GM23338 (cell line): ENCODE measurements at regions not wholly inside any gene's neighbourhood (a gene's known extent, or its start where the extent isn't known, plus 50 kb on each side); places are given as distances from the start of the nearest gene placed in this dataset.

Experiments used
- ATAC-seq: fragments of 200-7000 bp; cut with Tn5 transposase; 3 replicates; pipeline ENCODE4 v1.9.1; 2020
- DNase-seq: peaks from one replicate; pipeline ENCODE4 v3.0.0-alpha.2; 2015; ENCODE audit warnings: low spot score
- H2AFZ ChIP-seq: fragments of 200-600 bp; sonication (generic); 2 replicates; pipeline ENCODE4 v1.8.0; 2016; ENCODE audit warnings: antibody characterized with exemption, mild to moderate bottlenecking, moderate library complexity
- H3F3A ChIP-seq: fragments of 200-600 bp; sonication (generic); replicated peaks from 2 replicates; pipeline ENCODE4 v1.8.0; 2017; ENCODE audit warnings: antibody characterized with exemption, mixed run types, low read depth
- H3K27ac ChIP-seq: fragments of 200-600 bp; sonication (generic); 2 replicates; pipeline ENCODE4 v1.6.1; 2016; ENCODE audit warnings: low read depth
- H3K27me3 ChIP-seq: fragments of 200-600 bp; sonication (generic); 2 replicates; pipeline ENCODE4 v1.8.0; 2016; ENCODE audit warnings: mild to moderate bottlenecking, mixed run types, moderate library complexity; ENCODE audit not compliant: insufficient read depth
- H3K36me3 ChIP-seq: fragments of 200-600 bp; sonication (generic); 2 replicates; pipeline ENCODE4 v1.8.0; 2016; ENCODE audit warnings: mild to moderate bottlenecking; ENCODE audit not compliant: insufficient read depth
- H3K4me1 ChIP-seq: fragments of 200-600 bp; sonication (generic); 2 replicates; pipeline ENCODE4 v1.8.0; 2016; ENCODE audit warnings: mild to moderate bottlenecking, moderate library complexity; ENCODE audit not compliant: insufficient read depth
- H3K4me2 ChIP-seq: fragments of 200-600 bp; sonication (generic); 2 replicates; pipeline ENCODE4 v1.7.1; 2017; ENCODE audit warnings: mixed run types
- H3K4me3 ChIP-seq: fragments of 200-600 bp; sonication (generic); 2 replicates; pipeline ENCODE4 v1.6.1; 2016; ENCODE audit warnings: mixed run types
- H3K79me2 ChIP-seq: fragments of 200-600 bp; sonication (generic); replicated peaks from 2 replicates; pipeline ENCODE4 v1.8.0; 2017; ENCODE audit warnings: mild to moderate bottlenecking; ENCODE audit not compliant: insufficient read depth
- H3K9me2 ChIP-seq: fragments of 200-600 bp; sonication (generic); 2 replicates; pipeline ENCODE4 v1.8.0; 2017; ENCODE audit not compliant: insufficient read depth
- H4K20me1 ChIP-seq: fragments of 200-600 bp; sonication (generic); replicated peaks from 2 replicates; pipeline ENCODE4 v1.8.0; 2017; ENCODE audit warnings: mild to moderate bottlenecking; ENCODE audit not compliant: insufficient read depth
- H3K27ac Mint-ChIP-seq: 2 replicates; pipeline ENCODE4 v1.8.0; 2020; ENCODE audit warnings: inconsistent platforms, mild to moderate bottlenecking, moderate library complexity, mixed read lengths
- H3K27me3 Mint-ChIP-seq: 3 replicates; pipeline ENCODE4 v1.8.0; 2022; ENCODE audit warnings: low read depth, mild to moderate bottlenecking, moderate library complexity, mixed read lengths, inconsistent platforms; ENCODE audit not compliant: insufficient read depth, poor library complexity
- H3K36me3 Mint-ChIP-seq: 3 replicates; pipeline ENCODE4 v1.8.0; 2021; ENCODE audit warnings: low read depth, mild to moderate bottlenecking, inconsistent platforms, moderate library complexity, mixed read lengths
- H3K4me1 Mint-ChIP-seq: 3 replicates; pipeline ENCODE4 v1.8.0; 2020; ENCODE audit warnings: mild to moderate bottlenecking, inconsistent platforms, mixed read lengths
- H3K4me3 Mint-ChIP-seq: 3 replicates; pipeline ENCODE4 v1.8.0; 2021; ENCODE audit warnings: moderate library complexity, mild to moderate bottlenecking, inconsistent platforms, mixed read lengths
- H3K9me3 Mint-ChIP-seq: 3 replicates; pipeline ENCODE4 v1.8.0; 2020; ENCODE audit warnings: moderate library complexity, mild to moderate bottlenecking, inconsistent platforms, mixed read lengths
- CREB1 ChIP-seq: fragments of 250-450 bp; sonication (Bioruptor Pico); IDR thresholded peaks from 2 replicates; pipeline ENCODE4 v1.5.0; 2020; ENCODE audit warnings: low read depth, mild to moderate bottlenecking, moderate library complexity
- CTCF ChIP-seq, 2 experiments: fragments of 200-600 bp in 1 of 2; sonication (generic) in 1 of 2; conservative IDR thresholded peaks; 2 replicates each; pipeline versions ENCODE4 v1.5.1 to v1.6.1; 2016 to 2017; ENCODE audit warnings: antibody characterized with exemption in 2 of 2, low read depth in 2 of 2, mild to moderate bottlenecking in 2 of 2, moderate library complexity in 1 of 2
- ETS1 ChIP-seq: IDR thresholded peaks from 2 replicates; pipeline ENCODE4 v1.6.1; 2016; ENCODE audit warnings: antibody characterized with exemption
- EZH2 ChIP-seq: fragments of 200-600 bp; sonication (generic); IDR thresholded peaks from one replicate; pipeline ENCODE4 v1.8.0; 2017; ENCODE audit warnings: antibody characterized with exemption, mild to moderate bottlenecking, low read depth; ENCODE audit not compliant: unreplicated experiment
- EZH2phosphoT487 ChIP-seq: fragments of 200-600 bp; sonication (generic); IDR thresholded peaks from one replicate; pipeline ENCODE4 v1.8.1; 2018; ENCODE audit warnings: antibody characterized with exemption; ENCODE audit not compliant: unreplicated experiment
- JUNB ChIP-seq: IDR thresholded peaks from one replicate; pipeline ENCODE4 v1.6.1; 2016; ENCODE audit warnings: antibody characterized with exemption; ENCODE audit not compliant: unreplicated experiment
- NANOG ChIP-seq: IDR thresholded peaks from 2 replicates; pipeline ENCODE4 v1.6.1; 2016; ENCODE audit warnings: antibody characterized with exemption, borderline replicate concordance
- POLR2AphosphoS5 ChIP-seq: IDR thresholded peaks from 2 replicates; pipeline ENCODE4 v1.6.1; 2016; ENCODE audit warnings: antibody characterized with exemption, low read depth
- REST ChIP-seq: IDR thresholded peaks from one replicate; pipeline ENCODE4 v1.6.1; 2018; ENCODE audit warnings: antibody characterized with exemption; ENCODE audit not compliant: unreplicated experiment
- STAT1 ChIP-seq: IDR thresholded peaks from one replicate; pipeline ENCODE4 v1.6.1; 2016; ENCODE audit warnings: antibody characterized with exemption; ENCODE audit not compliant: unreplicated experiment
- ZNF114 ChIP-seq: fragments of 250-450 bp; sonication (Bioruptor Pico); IDR thresholded peaks from 2 replicates; pipeline ENCODE4 v1.5.0; 2020; ENCODE audit warnings: mild to moderate bottlenecking, moderate library complexity
- ZNF331 ChIP-seq: fragments of 250-450 bp; sonication (Bioruptor Pico); IDR thresholded peaks from 2 replicates; pipeline ENCODE4 v1.5.0; 2020; ENCODE audit warnings: low read depth, mild to moderate bottlenecking, moderate library complexity
- ZNF462 ChIP-seq: fragments of 250-450 bp; sonication (Bioruptor Pico); IDR thresholded peaks from 2 replicates; pipeline ENCODE4 v1.5.0; 2020; ENCODE audit warnings: mild to moderate bottlenecking, moderate library complexity

- peaks cover 4% of the 10 kb centered on the region for H3K27me3 Mint-ChIP-seq
Observed at GRCh38 chr11:115065830-115066664, 387.7 kb downstream of the NXPE2 start.

More at GRCh38 chr11:115065830-115066664, 387.7 kb downstream of the NXPE2 start:
- H3K9me2 ChIP-seq = no peaks in the 10 kb centered on the region
- no peak overlapping the region for H3K27ac ChIP-seq
- no peaks in the 10 kb centered on the region for H3K79me2 ChIP-seq
- Mint-ChIP-seq H3K9me3 (no peaks in the 10 kb centered on the region), H3K4me3 (no peak overlapping the region), H3K36me3 (no peaks in the 10 kb centered on the region), H3K27ac (no peak overlapping the region), H3K4me1 (no peaks in the 10 kb centered on the region)
- no peak overlapping the region for H3K4me2 ChIP-seq
- no peaks in the 10 kb centered on the region for H4K20me1 ChIP-seq
- H2AFZ ChIP-seq = no peak overlapping the region; the same call in 1 of the 2 replicates
- H3K4me1 ChIP-seq = no peaks in the 10 kb centered on the region
- H3K4me3 ChIP-seq = no peak overlapping the region
- no peak for DNase-seq
- H3F3A ChIP-seq = no peaks in the 10 kb centered on the region
- ATAC-seq = no peak
- no peaks in the 10 kb centered on the region for H3K27me3 ChIP-seq
- H3K36me3 ChIP-seq = no peaks in the 10 kb centered on the region
- TF ChIP-seq CREB1 (no peak), EZH2 (no peak), ZNF331 (CRISPR knock-in tag) (no peak), ZNF462 (CRISPR knock-in tag) (no peak), STAT1 (no peak), REST (no peak), ETS1 (no peak), CTCF (conservative IDR thresholded peaks at IDR 0.05; ENCODE audit: low read depth in 2 of 2) (no peak), JUNB (no peak), POLR2AphosphoS5 (no peak), EZH2phosphoT487 (no peak), ZNF114 (no peak), NANOG (no peak)
